ENCODE measurements at regions not wholly inside any gene's neighbourhood (a gene's known extent, or its start where the extent isn't known, plus 50 kb on each side); places are given as distances from the start of the nearest gene placed in this dataset.

GRCh38 chr18:72940986-72941385, 73.2 kb upstream of the NETO1 start:
- Mint-ChIP-seq H3K4me3 (ENCODE audit: low read depth) (no peak overlapping the region), H3K27me3 (no peaks in the 10 kb centered on the region), H3K9me3 (ENCODE audit: low read depth) (no peaks in the 10 kb centered on the region), H3K36me3 (ENCODE audit: insufficient read depth) (no peaks in the 10 kb centered on the region), H3K4me1 (ENCODE audit: low read depth) (no peaks in the 10 kb centered on the region), H3K27ac (no peak overlapping the region)
- no peak for DNase-seq (ENCODE audit: low spot score, unreplicated experiment)
- TF ChIP-seq, protein P1, sequence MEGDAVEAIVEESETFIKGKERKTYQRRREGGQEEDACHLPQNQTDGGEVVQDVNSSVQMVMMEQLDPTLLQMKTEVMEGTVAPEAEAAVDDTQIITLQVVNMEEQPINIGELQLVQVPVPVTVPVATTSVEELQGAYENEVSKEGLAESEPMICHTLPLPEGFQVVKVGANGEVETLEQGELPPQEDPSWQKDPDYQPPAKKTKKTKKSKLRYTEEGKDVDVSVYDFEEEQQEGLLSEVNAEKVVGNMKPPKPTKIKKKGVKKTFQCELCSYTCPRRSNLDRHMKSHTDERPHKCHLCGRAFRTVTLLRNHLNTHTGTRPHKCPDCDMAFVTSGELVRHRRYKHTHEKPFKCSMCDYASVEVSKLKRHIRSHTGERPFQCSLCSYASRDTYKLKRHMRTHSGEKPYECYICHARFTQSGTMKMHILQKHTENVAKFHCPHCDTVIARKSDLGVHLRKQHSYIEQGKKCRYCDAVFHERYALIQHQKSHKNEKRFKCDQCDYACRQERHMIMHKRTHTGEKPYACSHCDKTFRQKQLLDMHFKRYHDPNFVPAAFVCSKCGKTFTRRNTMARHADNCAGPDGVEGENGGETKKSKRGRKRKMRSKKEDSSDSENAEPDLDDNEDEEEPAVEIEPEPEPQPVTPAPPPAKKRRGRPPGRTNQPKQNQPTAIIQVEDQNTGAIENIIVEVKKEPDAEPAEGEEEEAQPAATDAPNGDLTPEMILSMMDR (IDR thresholded peaks at IDR 0.05; ENCODE audit: unreplicated experiment): no peak

DNA sequence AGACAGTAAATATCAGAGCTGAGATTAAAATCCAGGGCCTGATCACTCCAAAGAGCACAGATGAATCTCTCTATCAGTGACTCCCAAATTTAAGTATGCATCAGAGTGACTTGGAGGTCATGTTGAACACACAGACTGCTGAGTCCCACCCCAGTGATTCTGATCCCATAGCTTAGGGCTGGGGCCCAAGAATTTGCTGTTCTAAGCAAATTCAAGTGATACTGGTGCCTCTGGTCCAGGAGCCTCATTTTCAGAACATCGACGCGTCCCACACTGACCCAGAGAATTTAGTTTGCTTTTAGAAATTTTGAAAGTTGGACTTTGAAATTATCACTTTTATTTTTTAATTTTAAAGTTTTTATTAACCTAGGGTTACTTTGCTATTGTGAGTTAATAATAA, 72.7 kb upstream of the NETO1 start:
- H3K27ac Mint-ChIP-seq: no peak overlapping the region
- TF ChIP-seq, protein P1 (IDR thresholded peaks at IDR 0.05; ENCODE audit: unreplicated experiment): no peak
- H3K9me3 Mint-ChIP-seq (ENCODE audit: low read depth): no peaks in the 10 kb centered on the region
- no peak for DNase-seq (ENCODE audit: low spot score, unreplicated experiment)
- H3K27me3 Mint-ChIP-seq: no peaks in the 10 kb centered on the region
- H3K4me1 Mint-ChIP-seq (ENCODE audit: low read depth): peaks cover 1% of the 10 kb centered on the region
- H3K4me3 Mint-ChIP-seq (ENCODE audit: low read depth): no peak overlapping the region
- H3K36me3 Mint-ChIP-seq (ENCODE audit: insufficient read depth): no peaks in the 10 kb centered on the region

GRCh38 chr18:72935744-72936143, 68.0 kb upstream of the NETO1 start:
- DNase-seq (ENCODE audit: low spot score, unreplicated experiment): no peak
- H3K27me3 Mint-ChIP-seq: no peaks in the 10 kb centered on the region
- H3K27ac Mint-ChIP-seq: no peak overlapping the region
- H3K4me3 Mint-ChIP-seq (ENCODE audit: low read depth): no peak overlapping the region
- H3K9me3 Mint-ChIP-seq (ENCODE audit: low read depth): no peaks in the 10 kb centered on the region
- no peaks in the 10 kb centered on the region for H3K36me3 Mint-ChIP-seq (ENCODE audit: insufficient read depth)
- H3K4me1 Mint-ChIP-seq (ENCODE audit: low read depth): peaks cover 1% of the 10 kb centered on the region
- TF ChIP-seq, protein P1 (IDR thresholded peaks at IDR 0.05; ENCODE audit: unreplicated experiment): no peak

GRCh38 chr18:72922895-72923294, 55.1 kb upstream of the NETO1 start:
- Mint-ChIP-seq H3K27me3 (no peaks in the 10 kb centered on the region), H3K27ac (no peak overlapping the region)
- TF ChIP-seq, protein P1 (IDR thresholded peaks at IDR 0.05; ENCODE audit: unreplicated experiment): no peak

More at GRCh38 chr18:72922895-72923294, 55.1 kb upstream of the NETO1 start:
- no peak for DNase-seq (ENCODE audit: low spot score, unreplicated experiment)
- H3K4me1 Mint-ChIP-seq (ENCODE audit: low read depth): no peaks in the 10 kb centered on the region
- no peak overlapping the region for H3K4me3 Mint-ChIP-seq (ENCODE audit: low read depth)
- H3K36me3 Mint-ChIP-seq (ENCODE audit: insufficient read depth): peaks cover 1% of the 10 kb centered on the region
- peaks cover 23% of the 10 kb centered on the region for H3K9me3 Mint-ChIP-seq (ENCODE audit: low read depth)

Data from progenitor cell of endocrine pancreas (in vitro differentiated cells).